Activated CD8-positive, alpha-beta T cell treated with anti-CD3 and anti-CD28 coated beads, Interleukin-2, amount 10 ng/mL, durations not matched to agents 7 days and 5 days (primary cell): ENCODE measurements at regions not wholly inside any gene's neighbourhood (a gene's known extent, or its start where the extent isn't known, plus 50 kb on each side); places are given as distances from the start of the nearest gene placed in this dataset.

Experiments used
- ATAC-seq: fragments of 150-1000 bp; cut with Tn5 transposase; one replicate; pipeline ENCODE4 v1.10.0; 2021; ENCODE audit warnings: moderate library complexity
- CTCF ChIA-PET: fragments of 350-600 bp; sonication (Branson Sonifier 250); formaldehyde crosslinking; loops from one replicate; lab custom pipeline; 2021; ENCODE audit warnings: antibody characterized with exemption; lab: Charles Lee
- POLR2A ChIA-PET: fragments of 350-600 bp; sonication (Branson Sonifier 250); formaldehyde crosslinking; loops from one replicate; lab custom pipeline; 2021; ENCODE audit warnings: antibody characterized with exemption; lab: Charles Lee
- DNase-seq: peaks from one replicate; pipeline ENCODE4 v3.0.0-alpha.2; 2020
- H3K27ac Mint-ChIP-seq: one replicate; pipeline ENCODE4 v1.8.0; 2021; ENCODE audit warnings: mild to moderate bottlenecking, mixed read lengths
- H3K27me3 Mint-ChIP-seq: one replicate; pipeline ENCODE4 v1.8.0; 2021; ENCODE audit warnings: low read depth, mixed read lengths
- H3K36me3 Mint-ChIP-seq: one replicate; pipeline ENCODE4 v1.8.0; 2021; ENCODE audit warnings: low read depth, mixed read lengths
- H3K4me1 Mint-ChIP-seq: one replicate; pipeline ENCODE4 v1.8.0; 2021; ENCODE audit warnings: low read depth, mixed read lengths
- H3K4me3 Mint-ChIP-seq: one replicate; pipeline ENCODE4 v1.8.0; 2021; ENCODE audit warnings: mild to moderate bottlenecking, mixed read lengths
- H3K9me3 Mint-ChIP-seq: one replicate; pipeline ENCODE4 v1.8.0; 2022; ENCODE audit warnings: mixed read lengths; ENCODE audit not compliant: insufficient read depth

DNA sequence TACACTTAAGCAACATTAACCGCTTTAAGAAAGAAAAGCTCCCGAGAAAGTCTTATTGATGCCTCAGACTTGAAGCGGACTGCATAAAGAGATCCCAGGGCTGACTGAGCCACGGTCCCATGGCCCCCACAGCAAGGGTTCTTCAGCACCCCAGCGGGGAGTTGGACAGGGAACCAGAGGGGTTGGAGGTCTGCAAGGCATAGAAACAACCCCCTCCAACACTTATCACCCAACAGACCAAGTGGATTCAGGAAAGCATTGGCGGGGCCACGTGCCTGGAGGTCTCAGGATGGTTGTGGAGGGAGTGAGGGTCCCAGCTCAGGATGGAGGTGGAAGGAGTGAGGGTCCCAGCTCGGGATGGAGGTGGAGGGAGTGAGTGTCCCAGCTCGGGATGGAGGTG, 143.7 kb upstream of the IRX2 start:
- ChIA-PET POLR2A (no interaction called here), CTCF (no interaction called here)
- DNase-seq (no peak), ATAC-seq (no peak)
- Mint-ChIP-seq H3K36me3 (no peaks in the 10 kb centered on the region), H3K27me3 (no peaks in the 10 kb centered on the region), H3K4me3 (no peak overlapping the region), H3K9me3 (no peaks in the 10 kb centered on the region), H3K4me1 (no peaks in the 10 kb centered on the region), H3K27ac (no peak overlapping the region)

GRCh38 chr5:2894736-2895135, 143.3 kb upstream of the IRX2 start:
- Mint-ChIP-seq H3K4me1 (no peaks in the 10 kb centered on the region), H3K27me3 (no peaks in the 10 kb centered on the region), H3K36me3 (no peaks in the 10 kb centered on the region), H3K27ac (no peak overlapping the region), H3K4me3 (no peak overlapping the region), H3K9me3 (no peaks in the 10 kb centered on the region)
- CTCF ChIA-PET: no interaction called here
- DNase-seq (no peak), ATAC-seq (no peak)
- POLR2A ChIA-PET: no interaction called here

GRCh38 chr5:2894316-2894715, 142.8 kb upstream of the IRX2 start:
- DNase-seq (no peak), ATAC-seq (no peak)
- Mint-ChIP-seq H3K27ac (no peak overlapping the region), H3K4me3 (no peak overlapping the region), H3K27me3 (no peaks in the 10 kb centered on the region), H3K9me3 (no peaks in the 10 kb centered on the region), H3K36me3 (no peaks in the 10 kb centered on the region), H3K4me1 (no peaks in the 10 kb centered on the region)
- ChIA-PET CTCF (no interaction called here), POLR2A (no interaction called here)

- ChIA-PET CTCF (no interaction called here), POLR2A (no interaction called here)
- H3K4me3 Mint-ChIP-seq: no peak overlapping the region
- H3K9me3 Mint-ChIP-seq: no peaks in the 10 kb centered on the region
- H3K36me3 Mint-ChIP-seq: no peaks in the 10 kb centered on the region
- H3K27me3 Mint-ChIP-seq: no peaks in the 10 kb centered on the region
- no peak overlapping the region for H3K27ac Mint-ChIP-seq
- no peak for DNase-seq
- no peaks in the 10 kb centered on the region for H3K4me1 Mint-ChIP-seq
- no peak for ATAC-seq
Observed at GRCh38 chr5:2892466-2893000, 141.1 kb upstream of the IRX2 start.

- POLR2A ChIA-PET: no interaction called here
- ATAC-seq (no peak), DNase-seq (no peak)
- Mint-ChIP-seq H3K9me3 (no peaks in the 10 kb centered on the region), H3K36me3 (no peaks in the 10 kb centered on the region), H3K4me1 (no peaks in the 10 kb centered on the region), H3K27ac (no peak overlapping the region), H3K4me3 (no peak overlapping the region), H3K27me3 (no peaks in the 10 kb centered on the region)
- CTCF ChIA-PET: no interaction called here
Observed at GRCh38 chr5:2891781-2892180, 140.3 kb upstream of the IRX2 start.

DNA sequence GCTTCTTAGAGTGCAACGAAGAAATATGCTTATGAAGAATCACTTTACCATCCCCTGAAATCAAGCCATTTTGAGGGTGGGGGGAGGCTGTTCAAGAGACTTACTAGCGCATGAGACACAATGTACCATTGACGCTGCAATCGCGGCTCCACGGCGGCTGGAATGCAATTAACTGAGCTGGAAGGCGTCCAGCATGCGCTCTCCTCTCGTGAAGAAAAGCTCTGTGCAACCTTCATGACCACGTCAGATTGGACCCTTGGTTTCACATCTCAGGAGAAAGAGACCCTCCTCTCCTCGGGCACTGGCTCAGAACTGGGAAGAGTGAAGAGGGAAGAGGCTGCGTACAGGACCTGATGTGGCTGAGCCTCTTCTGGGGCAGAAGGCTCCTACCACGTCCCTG, 138.5 kb upstream of the IRX2 start:
- no peaks in the 10 kb centered on the region for H3K9me3 Mint-ChIP-seq
- no peaks in the 10 kb centered on the region for H3K36me3 Mint-ChIP-seq
- H3K27me3 Mint-ChIP-seq: no peaks in the 10 kb centered on the region
- ATAC-seq: no peak
- DNase-seq: no peak
- H3K4me1 Mint-ChIP-seq: no peaks in the 10 kb centered on the region
- no peak overlapping the region for H3K27ac Mint-ChIP-seq
- POLR2A ChIA-PET: no interaction called here
- H3K4me3 Mint-ChIP-seq: no peak overlapping the region
- CTCF ChIA-PET: no interaction called here

- ATAC-seq: no peak
- no peak for DNase-seq
- Mint-ChIP-seq H3K27ac (no peak overlapping the region), H3K27me3 (no peaks in the 10 kb centered on the region), H3K9me3 (no peaks in the 10 kb centered on the region), H3K4me3 (no peak overlapping the region), H3K4me1 (no peaks in the 10 kb centered on the region), H3K36me3 (no peaks in the 10 kb centered on the region)
- CTCF ChIA-PET: no interaction called here
- POLR2A ChIA-PET: no interaction called here
Observed at GRCh38 chr5:2888520-2889060, 137.1 kb upstream of the IRX2 start.

- CTCF ChIA-PET: no interaction called here
- ATAC-seq (no peak), DNase-seq (no peak)
- Mint-ChIP-seq H3K4me3 (no peak overlapping the region), H3K36me3 (no peaks in the 10 kb centered on the region), H3K27me3 (no peaks in the 10 kb centered on the region), H3K27ac (no peak overlapping the region), H3K4me1 (no peaks in the 10 kb centered on the region), H3K9me3 (no peaks in the 10 kb centered on the region)
- POLR2A ChIA-PET: interaction anchor here (0.6 kb wide), 1 partner anchor 12 kb away, joined by 5 read pairs; no protein-coding TSS in a partner anchor
Observed at GRCh38 chr5:2887481-2888348, 136.2 kb upstream of the IRX2 start.

DNA sequence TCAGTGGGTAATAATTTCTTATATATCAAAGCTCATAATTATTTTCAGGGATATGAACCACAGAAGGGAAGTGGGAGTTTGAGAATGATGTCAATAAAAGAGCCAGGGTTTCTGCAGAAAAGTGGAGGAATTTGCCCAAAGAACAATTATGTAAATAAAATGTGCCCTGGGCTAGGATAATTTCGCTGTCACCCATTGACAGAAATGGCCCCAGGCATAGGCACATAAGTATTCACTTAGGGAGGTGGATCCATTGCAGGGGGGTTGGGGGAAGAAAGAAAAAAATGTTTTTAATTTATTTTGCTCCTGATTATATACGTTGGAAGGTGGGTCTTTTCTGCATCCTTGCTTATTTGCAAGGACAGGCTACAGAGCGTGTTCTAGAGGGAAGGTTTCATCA, 135.1 kb upstream of the IRX2 start:
- no peak overlapping the region for H3K4me3 Mint-ChIP-seq
- no peak for ATAC-seq
- H3K27me3 Mint-ChIP-seq: no peaks in the 10 kb centered on the region
- ChIA-PET CTCF (no interaction called here), POLR2A (no interaction called here)
- DNase-seq: no peak
- no peaks in the 10 kb centered on the region for H3K36me3 Mint-ChIP-seq
- no peaks in the 10 kb centered on the region for H3K9me3 Mint-ChIP-seq
- H3K4me1 Mint-ChIP-seq: no peaks in the 10 kb centered on the region
- H3K27ac Mint-ChIP-seq: no peak overlapping the region

GRCh38 chr5:2883771-2884170, 132.3 kb upstream of the IRX2 start:
- Mint-ChIP-seq H3K4me1 (no peaks in the 10 kb centered on the region), H3K9me3 (peaks cover 18% of the 10 kb centered on the region), H3K27ac (no peak overlapping the region), H3K4me3 (no peak overlapping the region), H3K36me3 (no peaks in the 10 kb centered on the region), H3K27me3 (no peaks in the 10 kb centered on the region)
- ATAC-seq: no peak
- POLR2A ChIA-PET: no interaction called here
- CTCF ChIA-PET: no interaction called here
- no peak for DNase-seq

DNA sequence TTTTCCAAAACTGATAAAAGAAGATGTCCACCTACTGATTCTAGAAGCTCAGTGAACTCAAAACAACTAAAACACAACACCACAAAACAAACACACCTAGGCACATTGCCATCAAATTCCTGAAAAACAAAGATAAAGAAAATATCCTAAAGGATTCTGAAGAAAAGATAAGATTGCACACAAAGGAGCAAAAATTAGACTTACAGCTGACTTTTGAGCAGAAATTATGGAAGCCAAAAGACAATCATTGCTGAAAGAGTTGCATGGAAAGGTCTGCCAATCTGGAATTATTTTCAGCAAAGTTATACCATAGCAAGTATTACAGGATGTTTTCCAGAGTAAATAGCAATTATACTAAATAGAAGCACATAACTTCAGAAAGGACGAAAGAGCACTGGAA, 128.2 kb upstream of the IRX2 start:
- H3K36me3 Mint-ChIP-seq: no peaks in the 10 kb centered on the region
- ATAC-seq (no peak), DNase-seq (no peak)
- no peak overlapping the region for H3K27ac Mint-ChIP-seq
- CTCF ChIA-PET: no interaction called here
- H3K27me3 Mint-ChIP-seq: no peaks in the 10 kb centered on the region
- peaks cover 24% of the 10 kb centered on the region for H3K9me3 Mint-ChIP-seq
- POLR2A ChIA-PET: no interaction called here
- H3K4me3 Mint-ChIP-seq: no peak overlapping the region
- H3K4me1 Mint-ChIP-seq: no peaks in the 10 kb centered on the region

- H3K9me3 Mint-ChIP-seq: peaks cover 24% of the 10 kb centered on the region
- ChIA-PET POLR2A (no interaction called here), CTCF (no interaction called here)
- H3K27ac Mint-ChIP-seq: no peak overlapping the region
- no peaks in the 10 kb centered on the region for H3K27me3 Mint-ChIP-seq
- no peaks in the 10 kb centered on the region for H3K36me3 Mint-ChIP-seq
- H3K4me3 Mint-ChIP-seq: no peak overlapping the region
- H3K4me1 Mint-ChIP-seq: no peaks in the 10 kb centered on the region
- DNase-seq (no peak), ATAC-seq (no peak)
Observed at GRCh38 chr5:2877522-2877921, 126.0 kb upstream of the IRX2 start.
